Parathyroid adenoma (tissue), 2 donors: ENCODE measurements at regions not wholly inside any gene's neighbourhood (a gene's known extent, or its start where the extent isn't known, plus 50 kb on each side); places are given as distances from the start of the nearest gene placed in this dataset.

Source experiments
- H2AFZ ChIP-seq: fragments of 300-600 bp; sonication (generic); one replicate; pipeline ENCODE4 v1.7.0; 2017; ENCODE audit warnings: antibody characterized with exemption, mild to moderate bottlenecking
- H3K27ac ChIP-seq: fragments of 300-600 bp; sonication (generic); one replicate; pipeline ENCODE4 v1.7.0; 2017
- H3K27me3 ChIP-seq: fragments of 300-600 bp; sonication (generic); one replicate; pipeline ENCODE4 v1.7.0; 2017; ENCODE audit warnings: low read length; ENCODE audit not compliant: control insufficient read depth, insufficient read depth
- H3K36me3 ChIP-seq: fragments of 300-600 bp; sonication (generic); one replicate; pipeline ENCODE4 v1.7.0; 2017; ENCODE audit warnings: low read length; ENCODE audit not compliant: control insufficient read depth, insufficient read depth
- H3K4me1 ChIP-seq: fragments of 300-600 bp; sonication (generic); one replicate; pipeline ENCODE4 v1.7.0; 2017; ENCODE audit warnings: control low read depth
- H3K4me2 ChIP-seq: fragments of 300-600 bp; sonication (generic); one replicate; pipeline ENCODE4 v1.7.0; 2017; ENCODE audit warnings: low read length
- H3K4me3 ChIP-seq: fragments of 300-600 bp; sonication (generic); one replicate; pipeline ENCODE4 v1.7.0; 2017; ENCODE audit warnings: low read depth, low read length
- H3K79me2 ChIP-seq: fragments of 300-600 bp; sonication (generic); one replicate; pipeline ENCODE4 v1.7.0; 2017; ENCODE audit warnings: control low read depth
- H3K9ac ChIP-seq: fragments of 300-600 bp; sonication (generic); one replicate; pipeline ENCODE4 v1.7.0; 2017; ENCODE audit warnings: mild to moderate bottlenecking
- H3K9me3 ChIP-seq: fragments of 300-600 bp; sonication (generic); one replicate; pipeline ENCODE4 v1.7.0; 2017; ENCODE audit warnings: low read length; ENCODE audit not compliant: control insufficient read depth
- TF ChIP-seq, protein P1 (sequence below): fragments of 300-600 bp; sonication (generic); IDR thresholded peaks from one replicate; pipeline ENCODE4 v1.7.0; 2017; ENCODE audit warnings: antibody characterized with exemption, mild to moderate bottlenecking
- donor health status: primary hyperparathyroidism.

DNA sequence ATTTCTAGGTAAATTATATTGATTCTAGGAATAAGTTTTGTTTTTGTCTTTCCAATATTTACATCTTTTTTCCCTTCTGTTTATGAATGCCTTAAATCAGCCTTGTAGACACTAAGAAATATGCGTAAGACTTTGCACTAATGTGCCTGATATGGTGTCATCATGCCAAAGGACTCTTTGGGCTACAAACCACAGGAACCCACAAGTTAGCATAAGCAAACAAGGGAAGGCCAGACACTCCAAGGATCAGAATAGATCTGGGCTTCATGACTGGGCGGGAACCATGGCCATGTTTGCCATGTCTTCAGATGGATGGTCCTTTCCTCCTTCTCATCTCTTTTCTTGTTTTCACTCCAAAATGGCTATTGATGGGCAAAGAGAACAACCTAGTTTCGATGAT, 242.2 kb upstream of the CHRNA7 start:
- H3K4me3 ChIP-seq = no peak overlapping the region
- no peak overlapping the region for H3K4me2 ChIP-seq
- no peak overlapping the region for H3K9ac ChIP-seq
- TF ChIP-seq, protein P1, sequence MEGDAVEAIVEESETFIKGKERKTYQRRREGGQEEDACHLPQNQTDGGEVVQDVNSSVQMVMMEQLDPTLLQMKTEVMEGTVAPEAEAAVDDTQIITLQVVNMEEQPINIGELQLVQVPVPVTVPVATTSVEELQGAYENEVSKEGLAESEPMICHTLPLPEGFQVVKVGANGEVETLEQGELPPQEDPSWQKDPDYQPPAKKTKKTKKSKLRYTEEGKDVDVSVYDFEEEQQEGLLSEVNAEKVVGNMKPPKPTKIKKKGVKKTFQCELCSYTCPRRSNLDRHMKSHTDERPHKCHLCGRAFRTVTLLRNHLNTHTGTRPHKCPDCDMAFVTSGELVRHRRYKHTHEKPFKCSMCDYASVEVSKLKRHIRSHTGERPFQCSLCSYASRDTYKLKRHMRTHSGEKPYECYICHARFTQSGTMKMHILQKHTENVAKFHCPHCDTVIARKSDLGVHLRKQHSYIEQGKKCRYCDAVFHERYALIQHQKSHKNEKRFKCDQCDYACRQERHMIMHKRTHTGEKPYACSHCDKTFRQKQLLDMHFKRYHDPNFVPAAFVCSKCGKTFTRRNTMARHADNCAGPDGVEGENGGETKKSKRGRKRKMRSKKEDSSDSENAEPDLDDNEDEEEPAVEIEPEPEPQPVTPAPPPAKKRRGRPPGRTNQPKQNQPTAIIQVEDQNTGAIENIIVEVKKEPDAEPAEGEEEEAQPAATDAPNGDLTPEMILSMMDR = no peak
- H3K36me3 ChIP-seq = no peaks in the 10 kb centered on the region
- H3K27me3 ChIP-seq = no peaks in the 10 kb centered on the region
- H3K9me3 ChIP-seq = no peaks in the 10 kb centered on the region
- no peaks in the 10 kb centered on the region for H3K79me2 ChIP-seq
- no peaks in the 10 kb centered on the region for H3K4me1 ChIP-seq
- H2AFZ ChIP-seq = no peak overlapping the region
- H3K27ac ChIP-seq = no peak overlapping the region

DNA sequence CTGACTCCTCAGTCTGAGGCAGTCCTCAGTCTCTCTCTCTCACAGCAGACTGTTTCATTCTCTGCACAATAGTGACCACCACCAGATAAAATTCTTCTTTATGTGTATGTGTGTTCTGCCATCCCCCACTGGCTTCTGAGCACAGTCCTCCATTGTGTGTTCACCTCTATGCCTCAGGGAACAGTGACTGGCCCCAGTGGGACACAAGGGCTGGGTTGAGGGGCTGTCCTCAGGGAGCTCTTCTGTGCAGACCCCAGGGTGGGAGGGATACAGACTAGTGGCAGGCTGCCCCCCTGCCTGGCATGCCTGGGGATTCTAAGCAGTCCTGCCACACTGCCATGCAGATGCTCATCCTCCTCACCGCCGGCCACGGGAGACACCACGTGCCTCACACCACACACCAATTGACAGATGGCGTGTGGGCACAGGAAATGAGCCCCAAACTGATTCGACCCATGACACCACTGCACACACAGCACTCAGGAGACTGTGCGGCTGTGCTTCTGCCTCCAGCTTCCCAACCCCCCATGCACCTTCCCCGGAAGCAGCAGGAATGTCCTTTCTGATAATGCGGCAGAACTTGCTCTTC, 237.6 kb upstream of the CHRNA7 start:
- Histone ChIP-seq H3K36me3 (no peaks in the 10 kb centered on the region), H3K27me3 (no peaks in the 10 kb centered on the region), H2AFZ (no peak overlapping the region), H3K9me3 (no peaks in the 10 kb centered on the region), H3K79me2 (no peaks in the 10 kb centered on the region), H3K4me1 (no peaks in the 10 kb centered on the region), H3K27ac (no peak overlapping the region), H3K9ac (no peak overlapping the region), H3K4me3 (no peak overlapping the region), H3K4me2 (no peak overlapping the region)
- TF ChIP-seq, protein P1 = no peak

DNA sequence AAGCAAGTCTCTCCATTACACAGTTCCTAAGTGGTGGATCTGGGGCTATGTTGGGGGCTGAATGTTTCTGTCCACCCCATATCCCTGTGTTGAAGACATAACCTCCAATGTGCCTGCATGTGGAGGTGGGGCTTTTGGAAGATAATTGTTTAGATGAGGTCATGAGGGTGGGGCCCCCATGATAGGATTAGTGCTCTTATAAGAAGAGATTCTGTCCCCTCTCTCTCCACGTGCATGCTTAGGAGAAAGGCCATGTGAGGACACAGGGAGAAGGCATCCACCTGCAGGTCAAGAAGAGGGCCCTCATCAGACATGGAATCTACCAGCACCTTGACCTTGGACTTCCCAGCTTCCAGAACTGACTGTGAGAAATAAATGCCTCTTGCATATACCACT, 231.0 kb upstream of the CHRNA7 start:
- Histone ChIP-seq H3K4me3 (no peak overlapping the region), H3K27ac (no peak overlapping the region), H3K4me1 (no peaks in the 10 kb centered on the region), H3K4me2 (no peak overlapping the region), H3K9ac (no peak overlapping the region), H3K27me3 (no peaks in the 10 kb centered on the region), H3K79me2 (no peaks in the 10 kb centered on the region), H3K9me3 (no peaks in the 10 kb centered on the region), H2AFZ (no peak overlapping the region), H3K36me3 (no peaks in the 10 kb centered on the region)
- TF ChIP-seq, protein P1 = no peak

DNA sequence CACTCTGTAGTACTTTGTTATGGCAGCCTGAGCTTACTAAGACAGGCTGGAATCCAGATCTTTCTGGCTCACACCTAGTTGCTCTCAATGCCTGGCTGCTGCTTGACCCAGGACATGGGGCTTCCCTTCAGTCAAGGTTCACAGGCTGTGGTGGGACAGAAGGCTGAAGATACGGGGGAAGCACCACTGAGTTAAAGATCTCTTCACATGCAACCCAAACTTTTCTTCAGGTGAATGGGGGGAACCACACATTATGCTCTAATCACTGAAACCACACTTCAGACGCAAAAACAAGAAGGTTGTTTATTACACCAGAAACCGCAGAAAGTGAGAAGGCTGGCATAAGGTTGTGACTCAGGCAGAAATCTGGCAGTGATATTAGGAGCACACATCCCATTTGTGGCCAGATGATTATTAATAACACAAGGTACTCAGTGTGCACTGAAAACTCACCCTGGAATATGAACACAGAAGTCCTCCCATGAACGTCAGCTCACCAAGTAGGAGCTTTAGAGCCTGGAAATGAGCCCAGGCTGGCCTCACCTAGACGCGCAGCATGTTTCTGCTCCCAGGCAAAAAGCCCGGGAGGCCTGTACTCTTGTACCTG, 230.5 kb upstream of the CHRNA7 start:
- no peaks in the 10 kb centered on the region for H3K27me3 ChIP-seq
- no peak overlapping the region for H3K4me3 ChIP-seq
- H3K36me3 ChIP-seq = no peaks in the 10 kb centered on the region
- no peaks in the 10 kb centered on the region for H3K4me1 ChIP-seq
- no peaks in the 10 kb centered on the region for H3K79me2 ChIP-seq
- no peak overlapping the region for H3K27ac ChIP-seq
- no peak overlapping the region for H3K4me2 ChIP-seq
- no peak overlapping the region for H3K9ac ChIP-seq
- H2AFZ ChIP-seq = no peak overlapping the region
- TF ChIP-seq, protein P1 = no peak
- H3K9me3 ChIP-seq = no peaks in the 10 kb centered on the region

DNA sequence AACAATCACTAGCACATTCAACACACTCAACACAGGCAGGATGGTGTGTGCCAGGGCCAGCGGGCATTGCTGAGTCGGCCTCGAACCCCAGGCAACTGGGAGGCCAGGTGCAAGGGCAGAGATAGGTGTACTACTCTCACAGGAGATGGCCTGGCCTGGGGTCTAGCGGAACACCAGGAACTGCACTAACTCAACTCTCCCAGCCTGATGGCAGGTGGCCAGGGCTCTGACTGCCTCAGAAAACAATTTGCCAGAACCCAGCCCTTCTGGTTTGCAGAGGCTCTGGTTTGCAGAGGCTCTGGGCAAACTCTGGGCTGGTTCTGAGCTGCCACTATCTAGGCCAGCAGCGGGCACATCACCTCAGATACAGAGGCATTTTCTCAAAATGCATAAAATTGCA, 229.2 kb upstream of the CHRNA7 start:
- no peaks in the 10 kb centered on the region for H3K9me3 ChIP-seq
- no peaks in the 10 kb centered on the region for H3K27me3 ChIP-seq
- H2AFZ ChIP-seq = no peak overlapping the region
- H3K4me1 ChIP-seq = no peaks in the 10 kb centered on the region
- no peaks in the 10 kb centered on the region for H3K36me3 ChIP-seq
- no peak overlapping the region for H3K27ac ChIP-seq
- TF ChIP-seq, protein P1 = no peak
- no peaks in the 10 kb centered on the region for H3K79me2 ChIP-seq
- H3K4me3 ChIP-seq = no peak overlapping the region
- no peak overlapping the region for H3K4me2 ChIP-seq
- no peak overlapping the region for H3K9ac ChIP-seq
